Esophagus squamous epithelium (tissue), 5 donors: ENCODE measurements at regions not wholly inside any gene's neighbourhood (a gene's known extent, or its start where the extent isn't known, plus 50 kb on each side); places are given as distances from the start of the nearest gene placed in this dataset.

ENCODE experiments used
- DNase-seq: peaks from one replicate; lab custom pipeline; 2025; lab: John Stamatoyannopoulos, UW
- H3K27ac ChIP-seq, 4 donors: fragments of 200-600 bp; sonication (generic); one replicate each; pipeline ENCODE4 v1.5.1; 2016 to 2019; ENCODE audit warnings: mild to moderate bottlenecking in 1 of 4
- H3K27me3 ChIP-seq, 4 donors: fragments of 200-600 bp; sonication (generic); 1 replicate in 3 of 4; 2 replicates in 1 of 4; pipeline versions ENCODE4 v1.5.1 to v1.6.0; 2017 to 2021; ENCODE audit warnings: antibody characterized with exemption in 1 of 4
- H3K36me3 ChIP-seq, 3 donors: fragments of 200-600 bp; sonication (generic); one replicate each; pipeline ENCODE4 v1.5.1; 2016 to 2019
- H3K4me1 ChIP-seq, 3 donors: fragments of 200-600 bp; sonication (generic); one replicate each; pipeline ENCODE4 v1.5.1; 2017 to 2019
- H3K4me3 ChIP-seq, 4 donors: fragments of 200-600 bp; sonication (generic); 1 replicate in 3 of 4; 2 replicates in 1 of 4; pipeline ENCODE4 v1.5.1; 2016 to 2019; ENCODE audit warnings: mild to moderate bottlenecking in 2 of 4, moderate library complexity in 1 of 4
- H3K9me3 ChIP-seq, 3 donors: fragments of 200-600 bp; sonication (generic); one replicate each; pipeline ENCODE4 v1.5.1; 2016 to 2019
- POLR2A ChIP-seq, 4 donors: fragments of 450-650 bp; IDR thresholded peaks; one replicate each; pipeline ENCODE4 v1.6.1; 2017; ENCODE audit warnings: antibody characterized with exemption in 4 of 4, mild to moderate bottlenecking in 4 of 4, moderate library complexity in 3 of 4
- whole genome bisulfite sequencing, 2 donors: methylation state at CpG; one replicate each; pipeline ENCODE4 v1.1.5; 2018; 5-methylcytosine and 5-hydroxymethylcytosine counted together
- intact Hi-C: fragments of 100-400 bp; cut with DNase I; formaldehyde crosslinking; loops from one replicate; pipeline ENCODE4 v1.15.0; 2022
- TF ChIP-seq, protein P1 (sequence below), 6 experiments: fragments of 450-650 bp in 4 of 6; fragments of 200-600 bp in 2 of 6; sonication (generic) in 2 of 6; IDR thresholded peaks; one replicate each; pipeline ENCODE4 v1.5.1; 2016 to 2019; ENCODE audit warnings: antibody characterized with exemption in 6 of 6, mild to moderate bottlenecking in 4 of 6, moderate library complexity in 4 of 6
- donor health status: DM: yes; HTN: yes; CAD: no.

DNA sequence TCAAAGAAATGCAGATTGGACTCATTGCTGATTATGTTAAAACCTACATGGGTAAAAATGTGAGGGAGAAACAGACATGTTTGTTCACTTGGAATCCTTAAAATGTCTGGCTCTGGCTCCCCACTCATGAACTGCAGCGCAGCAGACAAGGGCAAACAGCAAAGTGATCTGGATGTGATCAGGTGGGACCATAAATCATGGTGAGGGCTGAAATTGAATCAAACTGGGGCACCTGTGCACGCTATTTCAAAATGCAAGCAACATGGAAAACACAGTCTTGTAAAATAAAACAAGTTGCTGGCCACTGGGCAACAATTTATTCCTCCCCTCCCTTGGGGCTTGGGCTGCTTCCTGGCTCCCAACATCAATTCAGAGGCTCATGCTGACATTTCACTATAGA lies 373.4 kb downstream of the SEC16B start:
- Histone ChIP-seq H3K36me3 (no peaks in the 10 kb centered on the region), H3K9me3 (no peaks in the 10 kb centered on the region), H3K27ac (no peak overlapping the region), H3K27me3 (peaks cover 0 to 59% (median 0%) of the 10 kb centered on the region in 4 donors), H3K4me3 (no peak overlapping the region), H3K4me1 (no peaks in the 10 kb centered on the region)
- DNase-seq = no peak
- WGBS, 2 donors = 62 to 67% methylated on average over 2 of the region's 2 CpGs
- TF ChIP-seq POLR2A (IDR thresholded peaks at IDR 0.05) = no peak
- TF ChIP-seq, protein P1, sequence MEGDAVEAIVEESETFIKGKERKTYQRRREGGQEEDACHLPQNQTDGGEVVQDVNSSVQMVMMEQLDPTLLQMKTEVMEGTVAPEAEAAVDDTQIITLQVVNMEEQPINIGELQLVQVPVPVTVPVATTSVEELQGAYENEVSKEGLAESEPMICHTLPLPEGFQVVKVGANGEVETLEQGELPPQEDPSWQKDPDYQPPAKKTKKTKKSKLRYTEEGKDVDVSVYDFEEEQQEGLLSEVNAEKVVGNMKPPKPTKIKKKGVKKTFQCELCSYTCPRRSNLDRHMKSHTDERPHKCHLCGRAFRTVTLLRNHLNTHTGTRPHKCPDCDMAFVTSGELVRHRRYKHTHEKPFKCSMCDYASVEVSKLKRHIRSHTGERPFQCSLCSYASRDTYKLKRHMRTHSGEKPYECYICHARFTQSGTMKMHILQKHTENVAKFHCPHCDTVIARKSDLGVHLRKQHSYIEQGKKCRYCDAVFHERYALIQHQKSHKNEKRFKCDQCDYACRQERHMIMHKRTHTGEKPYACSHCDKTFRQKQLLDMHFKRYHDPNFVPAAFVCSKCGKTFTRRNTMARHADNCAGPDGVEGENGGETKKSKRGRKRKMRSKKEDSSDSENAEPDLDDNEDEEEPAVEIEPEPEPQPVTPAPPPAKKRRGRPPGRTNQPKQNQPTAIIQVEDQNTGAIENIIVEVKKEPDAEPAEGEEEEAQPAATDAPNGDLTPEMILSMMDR (IDR thresholded peaks at IDR 0.05) = no peak
- intact Hi-C loops = no loop called here

DNA sequence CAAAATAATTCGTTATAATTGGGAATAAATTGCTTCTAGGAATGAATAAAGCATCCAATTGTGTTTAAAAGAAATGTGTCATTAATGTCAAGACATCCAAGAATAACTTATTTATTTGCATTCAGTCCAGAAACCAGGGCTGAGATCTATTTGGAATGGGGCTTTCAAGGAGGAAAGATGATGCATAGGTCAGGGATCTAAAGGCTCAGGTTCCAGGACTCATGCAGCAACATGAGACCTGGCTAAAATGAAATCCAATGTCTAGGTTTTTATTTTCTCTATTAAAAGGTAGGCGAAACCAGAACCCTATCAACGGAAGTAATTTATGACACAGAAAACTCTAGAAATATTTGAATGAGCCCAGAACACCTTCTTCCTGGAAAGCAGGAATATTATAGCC lies 376.8 kb downstream of the SEC16B start:
- Histone ChIP-seq H3K4me1 (no peaks in the 10 kb centered on the region), H3K27me3 (peaks cover 0 to 58% (median 0%) of the 10 kb centered on the region in 4 donors), H3K27ac (no peak overlapping the region), H3K4me3 (no peak overlapping the region), H3K36me3 (no peaks in the 10 kb centered on the region), H3K9me3 (no peaks in the 10 kb centered on the region)
- TF ChIP-seq POLR2A (IDR thresholded peaks at IDR 0.05) = no peak
- TF ChIP-seq, protein P1 (IDR thresholded peaks at IDR 0.05) = no peak
- WGBS, 2 donors = 69 to 75% methylated on average over 3 of the region's 3 CpGs
- no peak for DNase-seq
- intact Hi-C loops = no loop called here

DNA sequence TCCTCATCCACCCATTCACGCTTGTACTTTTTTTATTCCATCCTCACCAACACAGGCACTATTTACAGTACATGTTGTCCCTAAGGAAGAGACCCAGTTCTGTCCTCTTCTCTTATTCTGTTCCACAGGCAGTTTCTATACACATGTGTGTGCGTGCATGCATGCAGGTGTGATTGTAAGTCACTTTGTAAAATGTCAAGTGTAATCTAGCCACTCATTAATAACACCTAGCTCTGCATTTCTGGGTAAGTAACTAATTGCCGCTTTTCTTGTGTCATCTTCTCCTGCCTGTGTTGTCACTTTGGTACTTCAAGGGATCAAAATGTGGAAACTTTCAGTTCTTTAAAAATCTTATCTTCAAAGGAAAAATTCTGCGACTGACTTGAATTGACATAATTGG lies 377.2 kb downstream of the SEC16B start:
- Histone ChIP-seq H3K4me1 (no peaks in the 10 kb centered on the region), H3K9me3 (no peaks in the 10 kb centered on the region), H3K4me3 (no peak overlapping the region), H3K27ac (no peak overlapping the region), H3K36me3 (no peaks in the 10 kb centered on the region), H3K27me3 (peaks cover 0 to 57% (median 0%) of the 10 kb centered on the region in 4 donors)
- TF ChIP-seq POLR2A (IDR thresholded peaks at IDR 0.05) = no peak
- TF ChIP-seq, protein P1 (IDR thresholded peaks at IDR 0.05) = no peak
- intact Hi-C loops = no loop called here
- WGBS, 2 donors = 71 to 74% methylated on average over 4 of the region's 4 CpGs
- no peak for DNase-seq

DNA sequence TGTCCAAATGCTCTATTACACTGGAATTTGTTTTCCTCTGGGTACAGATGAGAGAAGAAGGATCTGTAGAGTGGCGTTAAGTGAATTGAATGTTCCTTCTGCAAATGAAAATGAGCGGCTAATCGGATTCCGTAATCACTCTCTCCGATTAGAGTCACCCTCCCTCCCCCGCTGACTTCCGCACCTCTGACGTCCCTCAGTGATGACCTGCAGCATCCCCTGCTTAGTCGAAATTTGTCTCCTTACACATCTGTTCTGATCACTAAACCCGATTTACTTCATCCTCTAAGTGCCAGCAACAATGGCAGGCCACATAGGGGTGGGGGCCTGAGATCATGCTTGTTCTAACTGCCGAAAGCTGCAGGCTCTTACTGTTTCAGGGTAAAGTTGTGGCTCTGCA lies 378.7 kb downstream of the SEC16B start:
- intact Hi-C loops = no loop called here
- no peaks in the 10 kb centered on the region for H3K36me3 ChIP-seq
- no peaks in the 10 kb centered on the region for H3K9me3 ChIP-seq
- no peak for TF ChIP-seq POLR2A (IDR thresholded peaks at IDR 0.05)
- TF ChIP-seq, protein P1 (IDR thresholded peaks at IDR 0.05) = no peak
- H3K4me3 ChIP-seq = no peak overlapping the region
- H3K4me1 ChIP-seq = peaks cover 0 to 9% (median 0%) of the 10 kb centered on the region in 3 donors
- H3K27ac ChIP-seq = no peak overlapping the region
- WGBS, 2 donors = 84% methylated on average over 11 of the region's 11 CpGs
- DNase-seq = no peak
- H3K27me3 ChIP-seq = peaks cover 0 to 43% (median 0%) of the 10 kb centered on the region in 4 donors

DNA sequence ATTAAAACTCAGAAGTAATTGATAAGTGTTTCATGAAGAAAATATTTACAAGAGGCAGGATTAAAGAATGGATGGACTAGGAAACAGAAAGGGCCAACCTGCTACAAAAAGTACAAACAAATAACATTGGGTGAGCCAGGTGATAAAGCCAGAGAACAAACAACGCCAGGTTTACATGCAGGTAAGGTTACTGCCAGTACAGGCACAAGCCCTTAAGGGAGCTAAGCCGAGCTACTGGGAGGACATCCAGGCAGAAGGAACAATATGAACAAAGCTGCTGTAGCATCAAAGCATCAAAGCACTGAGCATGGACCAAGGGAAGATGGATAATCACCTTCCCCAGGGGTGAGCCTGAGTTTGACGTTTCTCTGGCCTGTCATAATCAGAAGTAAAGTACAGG lies 380.7 kb downstream of the SEC16B start:
- Histone ChIP-seq H3K4me3 (no peak overlapping the region), H3K27me3 (peaks cover 0 to 32% (median 0%) of the 10 kb centered on the region in 4 donors), H3K9me3 (no peaks in the 10 kb centered on the region), H3K27ac (no peak overlapping the region), H3K36me3 (no peaks in the 10 kb centered on the region), H3K4me1 (peaks cover 0 to 24% (median 5%) of the 10 kb centered on the region in 3 donors)
- TF ChIP-seq POLR2A (IDR thresholded peaks at IDR 0.05) = no peak
- TF ChIP-seq, protein P1 (IDR thresholded peaks at IDR 0.05) = no peak
- 34 to 37% methylated on average over 3 of the region's 3 CpGs for WGBS, 2 donors
- no peak for DNase-seq
- intact Hi-C loops = no loop called here
